Motor neuron (in vitro differentiated cells): ENCODE measurements at regions not wholly inside any gene's neighbourhood (a gene's known extent, or its start where the extent isn't known, plus 50 kb on each side); places are given as distances from the start of the nearest gene placed in this dataset.
"Not testable (repeated sequence)": the region's sequence is repeated elsewhere in the genome, so short reads cannot be mapped to it uniquely, and the experiment has no call there.

Experiments used
- ATAC-seq, 8 experiments: fragments of 200-7000 bp; cut with Tn5 transposase; replicated peaks in 6 of 8; 2 replicates each; pipeline ENCODE4 v1.8.0; 2021; ENCODE audit warnings: mild to moderate bottlenecking in 8 of 8, moderate library complexity in 8 of 8
- H3K27ac ChIP-seq, 2 donors: fragments of 250-450 bp; sonication (Bioruptor Pico); 2 replicates each; pipeline ENCODE4 v1.9.0; 2021; ENCODE audit warnings: antibody characterized with exemption in 2 of 2, mild to moderate bottlenecking in 2 of 2, moderate library complexity in 1 of 2
- H3K4me1 ChIP-seq, 2 donors: fragments of 250-450 bp; sonication (Bioruptor Pico); replicated peaks in 1 of 2; 2 replicates each; pipeline ENCODE4 v1.6.1; 2021; ENCODE audit warnings: antibody characterized with exemption in 2 of 2, mild to moderate bottlenecking in 2 of 2, moderate library complexity in 1 of 2
- H3K4me3 ChIP-seq, 5 donors: fragments of 250-450 bp; sonication (Bioruptor Pico); 2 replicates each; pipeline ENCODE4 v1.9.0; 2021; ENCODE audit warnings: antibody characterized with exemption in 5 of 5, mild to moderate bottlenecking in 5 of 5, moderate library complexity in 4 of 5
- WGBS, 10 experiments: fragments of 450-650 bp; shearing (Covaris generic); methylation state at CpG; one replicate each; pipeline ENCODE4 v1.0.0; 2022; 5-methylcytosine and 5-hydroxymethylcytosine counted together
- in situ Hi-C, 9 experiments: fragments of 400-800 bp; cut with MboI; loops; one replicate each; pipeline ENCODE4 v1.15.0; 2021; ENCODE audit warnings: low sequenced_read_pairs in 9 of 9, low pct_unique_long_range_greater_than_20kb in 2 of 9; ENCODE audit not compliant: unreplicated experiment in 9 of 9

GRCh38 chr7:54397836-54398612 lies 144.2 kb upstream of the VSTM2A start:
- in situ Hi-C loops = no loop called here
- peaks cover 0 to 4% of the 10 kb centered on the region in 2 donors for H3K4me1 ChIP-seq
- H3K27ac ChIP-seq = no peak overlapping the region
- no peak overlapping the region for H3K4me3 ChIP-seq
- WGBS, 10 experiments = 44 to 100% (median 93%) methylated on average over 1 to 6 of the region's 6 CpGs; no CpG with 5 or more reads in 1 of the 10 experiments
- no peak for ATAC-seq

DNA sequence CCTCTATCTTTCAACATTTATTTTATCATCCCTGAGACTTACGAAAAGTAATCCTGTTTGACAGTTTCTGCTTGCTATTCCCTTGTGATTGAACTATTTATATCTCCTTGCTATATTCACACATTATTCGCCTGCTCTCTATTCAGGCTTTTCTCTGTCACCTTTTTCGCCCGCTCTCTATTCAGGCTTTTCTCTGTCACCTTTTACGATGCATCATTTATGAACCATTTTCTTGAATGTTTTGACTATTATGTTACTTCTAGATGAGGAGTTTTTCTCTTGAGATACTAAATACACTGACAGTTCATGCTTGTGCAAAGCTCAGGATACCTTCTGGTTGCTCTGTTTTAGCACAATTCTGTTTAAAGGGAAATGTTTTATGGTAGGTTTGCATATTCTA lies 143.3 kb upstream of the VSTM2A start:
- WGBS, 10 experiments = 23 to 94% (median 75%) methylated on average over 2 to 5 of the region's 5 CpGs; no CpG with 5 or more reads in 2 of the 10 experiments
- no peak for ATAC-seq
- Histone ChIP-seq H3K4me3 (no peak overlapping the region), H3K27ac (no peak overlapping the region), H3K4me1 (peaks cover 0 to 4% of the 10 kb centered on the region in 2 donors)
- in situ Hi-C loops = no loop called here

GRCh38 chr7:54409917-54410316 lies 132.3 kb upstream of the VSTM2A start:
- Histone ChIP-seq H3K27ac (no peak overlapping the region), H3K4me1 (no peaks in the 10 kb centered on the region), H3K4me3 (no peak overlapping the region)
- WGBS, 10 experiments = 6 to 80% (median 80%) methylated on average over 1 to 2 of the region's 3 CpGs; no CpG with 5 or more reads in 7 of the 10 experiments
- ATAC-seq = no peak
- in situ Hi-C loops = no loop called here

DNA sequence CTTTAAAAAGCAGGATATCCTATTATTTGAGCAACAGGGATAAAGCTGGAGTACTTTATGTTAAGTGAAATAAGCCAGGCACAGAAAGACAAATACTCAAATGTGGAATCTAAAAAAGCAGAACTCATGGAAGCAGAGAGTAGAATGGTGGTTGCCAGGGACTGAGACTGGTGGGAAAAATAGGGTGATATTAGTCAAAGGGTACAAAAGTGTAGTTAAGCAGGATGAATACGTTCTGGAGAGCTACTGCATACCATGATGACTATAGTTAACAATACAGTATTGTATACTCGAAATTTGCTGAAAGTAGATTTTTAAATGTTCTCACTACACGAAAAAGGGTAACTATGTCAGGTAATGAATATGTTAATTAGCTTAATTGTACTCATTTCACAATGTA lies 125.5 kb upstream of the VSTM2A start:
- 3 to 81% (median 54%) methylated on average over 1 to 3 of the region's 3 CpGs; no CpG with 5 or more reads in 1 of the 10 experiments for WGBS, 10 experiments
- ATAC-seq = peak in 1 of 8 experiments; percentile 95
- Histone ChIP-seq H3K27ac (no peak overlapping the region), H3K4me3 (no peak overlapping the region), H3K4me1 (no peaks in the 10 kb centered on the region)
- in situ Hi-C loops = no loop called here

DNA sequence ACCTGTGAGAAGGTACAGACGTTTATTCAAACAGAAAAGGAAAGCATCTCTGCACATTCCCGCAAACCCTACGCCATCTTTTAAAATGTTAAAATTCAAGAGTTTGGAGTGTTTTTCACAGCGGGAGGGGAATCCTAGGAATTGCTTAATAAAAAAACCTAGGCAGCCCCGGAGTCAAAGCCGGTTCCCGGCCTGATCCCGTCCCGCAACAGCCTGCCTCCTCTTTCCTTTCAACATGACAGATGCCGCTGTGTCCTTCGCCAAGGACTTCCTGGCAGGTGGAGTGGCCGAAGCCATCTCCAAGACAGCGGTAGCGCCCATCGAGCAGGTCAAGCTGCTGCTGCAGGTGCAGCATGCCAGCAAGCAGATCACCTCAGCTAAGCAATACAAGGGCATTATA lies 123.0 kb upstream of the VSTM2A start:
- in situ Hi-C loops = no loop called here
- Histone ChIP-seq H3K4me1 (no peaks in the 10 kb centered on the region), H3K4me3 (no peak overlapping the region), H3K27ac (no peak overlapping the region)
- ATAC-seq = no peak
- 17 to 84% (median 68%) methylated on average over 1 to 8 of the region's 15 CpGs; no CpG with 5 or more reads in 2 of the 10 experiments for WGBS, 10 experiments

DNA sequence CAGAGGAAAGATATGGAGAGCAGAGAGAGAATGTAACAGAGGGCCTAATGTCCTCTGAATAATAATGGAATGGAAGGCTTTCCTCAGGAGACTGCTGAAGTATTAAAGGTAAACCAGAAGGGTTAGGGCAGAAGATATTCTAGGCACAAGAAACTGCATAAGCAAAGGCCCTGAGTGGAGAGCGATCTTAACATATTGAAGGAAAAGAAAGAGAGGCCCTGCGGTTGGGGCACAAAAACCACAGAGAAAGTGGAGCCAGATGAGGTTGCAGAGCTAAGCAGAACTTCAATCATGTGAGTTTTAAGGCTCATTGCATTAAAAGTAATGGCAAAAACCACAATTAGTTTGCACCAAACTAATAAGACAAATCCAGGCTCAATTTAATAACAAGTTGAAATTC lies 115.8 kb upstream of the VSTM2A start:
- Histone ChIP-seq H3K4me1 (no peaks in the 10 kb centered on the region), H3K27ac (no peak overlapping the region), H3K4me3 (no peak overlapping the region)
- no peak for ATAC-seq
- WGBS, 10 experiments = 0 to 92% (median 80%) methylated on average over 1 to 2 of the region's 2 CpGs; no CpG with 5 or more reads in 1 of the 10 experiments
- in situ Hi-C loops = no loop called here

DNA sequence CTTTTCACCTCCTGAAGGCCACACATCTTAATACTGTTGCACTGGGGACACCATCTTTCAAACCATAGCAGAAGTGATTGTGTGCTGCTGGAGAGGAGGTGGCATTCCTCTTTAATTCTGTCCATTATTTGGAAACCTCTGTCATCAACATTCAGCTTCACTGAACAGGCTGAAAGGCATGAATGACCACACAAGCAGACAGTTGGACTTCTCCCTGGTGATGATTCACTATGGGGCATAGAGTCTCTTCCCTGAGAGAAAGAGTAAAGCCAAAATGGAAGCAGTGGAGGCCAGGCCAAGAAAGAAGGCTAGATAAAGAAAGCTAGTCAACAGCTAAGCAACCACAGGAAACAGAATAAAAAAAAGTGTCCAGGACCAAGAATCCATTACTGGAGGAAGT lies 113.1 kb upstream of the VSTM2A start:
- Histone ChIP-seq H3K4me3 (no peak overlapping the region), H3K27ac (no peak overlapping the region), H3K4me1 (no peaks in the 10 kb centered on the region)
- in situ Hi-C loops = no loop called here
- ATAC-seq = peak in 1 of 8 experiments; percentile 5

- ATAC-seq = peak in 3 of 8 experiments; percentile 68 to 86 (median 72)
- H3K4me1 ChIP-seq = no peaks in the 10 kb centered on the region
- no peak overlapping the region for H3K4me3 ChIP-seq
- 0 to 100% (median 56%) methylated on average over 1 to 5 of the region's 5 CpGs for WGBS, 10 experiments
- in situ Hi-C loops = no loop called here
- no peak overlapping the region for H3K27ac ChIP-seq
Observed at GRCh38 chr7:54439391-54439790, 102.8 kb upstream of the VSTM2A start.

GRCh38 chr7:54444046-54444686 lies 98.0 kb upstream of the VSTM2A start:
- ATAC-seq, H3K4me3 ChIP-seq, in situ Hi-C loops, H3K4me1 ChIP-seq, H3K27ac ChIP-seq: not testable (repeated sequence)
- WGBS, 10 experiments = 0 to 100% (median 90%) methylated on average over 1 to 2 of the region's 34 CpGs; no CpG with 5 or more reads in 6 of the 10 experiments

DNA sequence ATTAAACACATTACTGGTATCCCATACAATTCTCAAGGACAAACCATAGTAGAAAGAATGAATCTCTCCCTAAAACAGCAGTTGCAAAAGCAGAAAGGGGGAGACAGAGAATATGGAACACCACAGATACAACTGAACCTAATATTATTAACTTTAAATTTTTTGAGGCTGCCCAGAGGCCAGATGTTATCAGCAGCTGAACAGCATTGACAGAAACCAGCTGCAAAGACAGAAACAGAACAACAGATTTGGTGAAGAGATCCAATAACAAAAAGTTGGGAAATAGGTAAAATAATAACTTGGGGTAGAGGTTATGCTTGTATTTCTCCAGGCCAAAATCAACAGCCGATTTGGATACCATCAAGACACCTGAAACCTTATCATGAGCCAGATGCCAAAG lies 89.0 kb upstream of the VSTM2A start:
- H3K4me3 ChIP-seq, ATAC-seq, H3K27ac ChIP-seq, in situ Hi-C loops, H3K4me1 ChIP-seq: not testable (repeated sequence)
- 67% methylated on average over 1 of the region's 1 CpG; no CpG with 5 or more reads in 9 of the 10 experiments for WGBS, 10 experiments

DNA sequence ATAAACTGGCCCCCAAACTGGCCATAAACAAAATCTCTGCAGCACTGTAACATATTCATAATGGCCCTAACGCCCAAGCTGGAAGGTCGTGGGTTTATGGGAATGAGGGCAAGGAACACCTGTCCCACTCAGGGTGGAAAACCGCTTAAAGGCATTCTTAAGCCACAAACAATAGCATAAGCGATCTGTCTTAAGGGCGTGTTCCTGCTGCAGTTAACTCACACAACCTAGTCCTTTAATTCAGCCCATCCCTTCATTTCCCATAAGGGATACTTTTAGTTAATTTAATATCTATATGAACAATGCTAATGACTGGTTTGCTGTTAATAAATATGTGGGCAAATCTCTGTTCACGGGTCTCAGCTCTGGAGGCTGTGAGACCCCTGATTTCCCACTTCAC lies 87.5 kb upstream of the VSTM2A start:
- in situ Hi-C loops, H3K4me3 ChIP-seq, H3K4me1 ChIP-seq, H3K27ac ChIP-seq, ATAC-seq: not testable (repeated sequence)
- 0 to 90% (median 39%) methylated on average over 1 to 5 of the region's 6 CpGs; no CpG with 5 or more reads in 2 of the 10 experiments for WGBS, 10 experiments

DNA sequence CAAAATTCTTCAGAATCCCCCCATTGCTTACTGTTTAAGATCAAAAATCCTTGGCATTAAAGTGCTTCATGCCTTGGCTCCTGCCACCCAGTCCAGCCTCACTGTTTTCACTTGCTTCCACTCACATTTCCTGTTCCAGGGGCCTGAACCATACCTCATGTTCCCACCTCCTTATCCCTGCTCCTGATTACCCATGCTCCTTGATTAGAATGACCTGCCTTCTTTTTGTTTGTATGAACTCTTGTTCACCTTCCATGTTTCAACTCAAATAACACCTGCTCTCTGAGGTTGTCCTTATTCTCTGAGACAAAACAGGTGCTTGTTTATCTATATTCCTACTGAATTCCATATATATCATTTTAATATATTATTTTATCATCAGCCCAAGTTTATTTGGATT lies 77.1 kb upstream of the VSTM2A start:
- in situ Hi-C loops = no loop called here
- ATAC-seq = no peak
- no peaks in the 10 kb centered on the region for H3K4me1 ChIP-seq
- no peak overlapping the region for H3K4me3 ChIP-seq
- H3K27ac ChIP-seq = no peak overlapping the region

DNA sequence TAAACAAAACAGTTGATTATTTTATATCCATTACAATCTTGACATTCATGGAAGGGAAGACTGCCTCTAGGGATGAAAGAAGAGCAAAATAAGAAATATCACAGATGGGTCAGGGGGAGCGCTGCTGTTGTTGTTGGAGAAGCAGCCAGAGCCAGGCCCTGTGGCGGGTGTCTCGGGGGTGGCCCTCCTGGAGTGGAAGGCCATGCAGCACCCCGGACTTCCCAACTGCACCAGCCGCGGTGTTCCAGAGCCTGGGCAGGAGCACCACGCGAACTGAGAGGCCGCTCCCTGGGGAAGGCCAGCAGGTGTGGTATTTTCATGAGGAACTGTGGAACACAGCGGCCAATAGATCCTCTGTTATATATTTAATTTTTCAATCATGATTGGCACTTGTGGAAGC lies 72.4 kb upstream of the VSTM2A start:
- no peaks in the 10 kb centered on the region for H3K4me1 ChIP-seq
- no peak overlapping the region for H3K27ac ChIP-seq
- ATAC-seq = no peak
- H3K4me3 ChIP-seq = no peak overlapping the region
- 18 to 100% (median 92%) methylated on average over 1 to 7 of the region's 10 CpGs; no CpG with 5 or more reads in 5 of the 10 experiments for WGBS, 10 experiments
- in situ Hi-C loops = no loop called here
